A549 (cell line): ENCODE measurements at regions not wholly inside any gene's neighbourhood (a gene's known extent, or its start where the extent isn't known, plus 50 kb on each side); places are given as distances from the start of the nearest gene placed in this dataset.

Experiments
- CBX8 ChIP-seq: fragments of 200-600 bp; sonication (generic); IDR thresholded peaks from 2 replicates; pipeline ENCODE4 v1.6.1; 2016
- CEBPB ChIP-seq, 2 experiments: fragments of >200 bp in 1 of 2; sonication (Bioruptor Twin) in 1 of 2; formaldehyde crosslinking in 1 of 2; IDR thresholded peaks; 2 replicates each; pipeline ENCODE4 v1.6.1; 2012 to 2016
- EP300 ChIP-seq, 2 experiments: fragments of >200 bp; sonication (Bioruptor Twin); formaldehyde crosslinking; IDR thresholded peaks; 2 replicates in 1 of 2; 3 replicates in 1 of 2; pipeline ENCODE4 v1.6.1; 2016 to 2017
- FOXS1 ChIP-seq: fragments of 250-450 bp; sonication (Bioruptor Pico); IDR thresholded peaks from 2 replicates; pipeline ENCODE4 v1.5.0; 2020; ENCODE audit warnings: mild to moderate bottlenecking, moderate library complexity
- HDAC2 ChIP-seq: fragments of 200-600 bp; sonication (generic); IDR thresholded peaks from 2 replicates; pipeline ENCODE4 v1.6.1; 2016
- HOXA7 ChIP-seq: fragments of 250-450 bp; sonication (Bioruptor Pico); IDR thresholded peaks from 2 replicates; pipeline ENCODE4 v1.5.0; 2020; ENCODE audit warnings: mild to moderate bottlenecking, moderate library complexity
- POLR2A ChIP-seq: IDR thresholded peaks from 2 replicates; pipeline ENCODE4 v1.6.1; 2012; ENCODE audit warnings: mild to moderate bottlenecking, low read length
- SREBF2 ChIP-seq: fragments of 450-650 bp; IDR thresholded peaks from 2 replicates; pipeline ENCODE4 v1.6.1; 2014; ENCODE audit warnings: mild to moderate bottlenecking, moderate library complexity
- ZFP36 ChIP-seq: fragments of 450-650 bp; IDR thresholded peaks from 2 replicates; pipeline ENCODE4 v1.6.1; 2014; ENCODE audit warnings: borderline replicate concordance; ENCODE audit not compliant: partially characterized antibody
- TF ChIP-seq, protein P1 (sequence below): fragments of >200 bp; sonication (Bioruptor Twin); formaldehyde crosslinking; IDR thresholded peaks from 3 replicates; pipeline ENCODE4 v1.5.1; 2016
- TF ChIP-seq, protein P2 (sequence below): fragments of 450-650 bp; IDR thresholded peaks from 2 replicates; pipeline ENCODE4 v1.6.1; 2014; ENCODE audit warnings: antibody characterized with exemption
- TF ChIP-seq, protein P3 (sequence below): IDR thresholded peaks from 2 replicates; pipeline ENCODE4 v1.6.1; 2012

DNA sequence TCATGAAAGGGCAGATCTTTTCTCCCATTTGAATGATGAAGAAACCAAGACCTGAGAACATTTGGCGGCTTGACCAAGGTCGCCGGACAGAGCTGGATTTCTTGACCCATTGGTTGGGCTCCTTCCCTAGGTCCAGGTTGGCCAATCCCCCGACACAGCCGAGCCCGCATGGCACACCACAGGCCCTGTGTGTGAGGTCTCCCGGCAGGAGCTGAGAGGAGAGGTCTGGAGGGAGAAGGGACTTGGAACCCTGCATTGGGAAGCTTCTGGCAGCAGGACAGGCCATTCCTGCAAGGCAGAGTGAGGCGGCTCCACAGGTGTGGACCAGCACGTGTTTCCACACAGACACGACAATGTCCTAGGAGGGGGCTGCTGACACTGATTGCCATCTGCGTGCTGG lies 98.6 kb upstream of the THY1 start:
- TF ChIP-seq, protein P1, sequence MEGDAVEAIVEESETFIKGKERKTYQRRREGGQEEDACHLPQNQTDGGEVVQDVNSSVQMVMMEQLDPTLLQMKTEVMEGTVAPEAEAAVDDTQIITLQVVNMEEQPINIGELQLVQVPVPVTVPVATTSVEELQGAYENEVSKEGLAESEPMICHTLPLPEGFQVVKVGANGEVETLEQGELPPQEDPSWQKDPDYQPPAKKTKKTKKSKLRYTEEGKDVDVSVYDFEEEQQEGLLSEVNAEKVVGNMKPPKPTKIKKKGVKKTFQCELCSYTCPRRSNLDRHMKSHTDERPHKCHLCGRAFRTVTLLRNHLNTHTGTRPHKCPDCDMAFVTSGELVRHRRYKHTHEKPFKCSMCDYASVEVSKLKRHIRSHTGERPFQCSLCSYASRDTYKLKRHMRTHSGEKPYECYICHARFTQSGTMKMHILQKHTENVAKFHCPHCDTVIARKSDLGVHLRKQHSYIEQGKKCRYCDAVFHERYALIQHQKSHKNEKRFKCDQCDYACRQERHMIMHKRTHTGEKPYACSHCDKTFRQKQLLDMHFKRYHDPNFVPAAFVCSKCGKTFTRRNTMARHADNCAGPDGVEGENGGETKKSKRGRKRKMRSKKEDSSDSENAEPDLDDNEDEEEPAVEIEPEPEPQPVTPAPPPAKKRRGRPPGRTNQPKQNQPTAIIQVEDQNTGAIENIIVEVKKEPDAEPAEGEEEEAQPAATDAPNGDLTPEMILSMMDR: no peak
- TF ChIP-seq POLR2A (no peak), CEBPB (IDR thresholded peaks at IDR 0.05) (no peak), FOXS1 (CRISPR knock-in tag) (no peak), CBX8 (no peak), SREBF2 (no peak), HDAC2 (no peak), EP300 (IDR thresholded peaks at IDR 0.05) (no peak), ZFP36 (no peak), HOXA7 (CRISPR knock-in tag) (no peak)
- TF ChIP-seq, protein P2, sequence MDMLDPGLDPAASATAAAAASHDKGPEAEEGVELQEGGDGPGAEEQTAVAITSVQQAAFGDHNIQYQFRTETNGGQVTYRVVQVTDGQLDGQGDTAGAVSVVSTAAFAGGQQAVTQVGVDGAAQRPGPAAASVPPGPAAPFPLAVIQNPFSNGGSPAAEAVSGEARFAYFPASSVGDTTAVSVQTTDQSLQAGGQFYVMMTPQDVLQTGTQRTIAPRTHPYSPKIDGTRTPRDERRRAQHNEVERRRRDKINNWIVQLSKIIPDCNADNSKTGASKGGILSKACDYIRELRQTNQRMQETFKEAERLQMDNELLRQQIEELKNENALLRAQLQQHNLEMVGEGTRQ: no peak
- TF ChIP-seq, protein P3, sequence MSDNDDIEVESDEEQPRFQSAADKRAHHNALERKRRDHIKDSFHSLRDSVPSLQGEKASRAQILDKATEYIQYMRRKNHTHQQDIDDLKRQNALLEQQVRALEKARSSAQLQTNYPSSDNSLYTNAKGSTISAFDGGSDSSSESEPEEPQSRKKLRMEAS: no peak
